Naive B cell (primary cell): ENCODE measurements at regions not wholly inside any gene's neighbourhood (a gene's known extent, or its start where the extent isn't known, plus 50 kb on each side); places are given as distances from the start of the nearest gene placed in this dataset.

ENCODE experiments used
- ATAC-seq, 2 donors: fragments of 150-1000 bp; cut with Tn5 transposase; 2 replicates each; pipeline ENCODE4 v1.10.0; 2021; ENCODE audit warnings: low read depth in 2 of 2, mild to moderate bottlenecking in 2 of 2, moderate library complexity in 2 of 2
- DNase-seq: peaks from one replicate; pipeline ENCODE4 v3.0.0; 2022
- H3K27ac Mint-ChIP-seq, 6 donors: one replicate each; pipeline ENCODE4 v1.8.0; 2020 to 2022; ENCODE audit warnings: mild to moderate bottlenecking in 6 of 6, mixed read lengths in 6 of 6, moderate library complexity in 5 of 6, inconsistent platforms in 2 of 6
- H3K27me3 Mint-ChIP-seq, 3 donors: one replicate each; pipeline ENCODE4 v1.8.0; 2021 to 2022; ENCODE audit warnings: mixed read lengths in 3 of 3, mild to moderate bottlenecking in 1 of 3
- H3K36me3 Mint-ChIP-seq, 2 donors: one replicate each; pipeline ENCODE4 v1.8.0; 2020 to 2022; ENCODE audit warnings: mixed read lengths in 2 of 2, inconsistent platforms in 1 of 2, mild to moderate bottlenecking in 1 of 2
- H3K4me1 Mint-ChIP-seq, 3 donors: one replicate each; pipeline ENCODE4 v1.8.0; 2020 to 2022; ENCODE audit warnings: mixed read lengths in 3 of 3, inconsistent platforms in 1 of 3, mild to moderate bottlenecking in 1 of 3, moderate library complexity in 1 of 3
- H3K4me3 Mint-ChIP-seq, 8 donors: one replicate each; pipeline ENCODE4 v1.8.0; 2020 to 2022; ENCODE audit warnings: mild to moderate bottlenecking in 8 of 8, mixed read lengths in 8 of 8, moderate library complexity in 8 of 8, inconsistent platforms in 2 of 8
- H3K9me3 Mint-ChIP-seq, 7 donors: one replicate each; pipeline ENCODE4 v1.8.0; 2020 to 2022; ENCODE audit warnings: mixed read lengths in 7 of 7, mild to moderate bottlenecking in 5 of 7, inconsistent platforms in 2 of 7, moderate library complexity in 1 of 7

GRCh38 chrX:137425986-137426385 lies 139.9 kb upstream of the ZIC3 start:
- Mint-ChIP-seq H3K4me1 (peaks cover 3 to 10% (median 9%) of the 10 kb centered on the region in 3 donors), H3K36me3 (no peaks in the 10 kb centered on the region), H3K9me3 (peaks cover 0 to 21% (median 9%) of the 10 kb centered on the region in 7 donors), H3K27me3 (peaks cover 28 to 61% (median 29%) of the 10 kb centered on the region in 3 donors), H3K27ac (no peak overlapping the region), H3K4me3 (peak overlapping the region in 1 of 8 donors; percentile 56)
- ATAC-seq (no peak), DNase-seq (no peak)

- peaks cover 28 to 63% (median 30%) of the 10 kb centered on the region in 3 donors for H3K27me3 Mint-ChIP-seq
- H3K27ac Mint-ChIP-seq = no peak overlapping the region
- ATAC-seq = no peak
- H3K4me1 Mint-ChIP-seq = peaks cover 3 to 10% (median 9%) of the 10 kb centered on the region in 3 donors
- DNase-seq = no peak
- H3K9me3 Mint-ChIP-seq = peaks cover 0 to 21% (median 8%) of the 10 kb centered on the region in 7 donors
- H3K36me3 Mint-ChIP-seq = no peaks in the 10 kb centered on the region
- peak overlapping the region in 3 of 8 donors; percentile 15 to 56 (median 44) for H3K4me3 Mint-ChIP-seq
Measured at GRCh38 chrX:137425273-137425902, 140.5 kb upstream of the ZIC3 start.

GRCh38 chrX:137424679-137425078 lies 141.2 kb upstream of the ZIC3 start:
- Mint-ChIP-seq H3K4me1 (peaks cover 3 to 10% (median 9%) of the 10 kb centered on the region in 3 donors), H3K27ac (peak overlapping the region in 1 of 6 donors; percentile 49), H3K9me3 (peaks cover 0 to 21% (median 8%) of the 10 kb centered on the region in 7 donors), H3K27me3 (peaks cover 34 to 70% (median 35%) of the 10 kb centered on the region in 3 donors), H3K4me3 (no peak overlapping the region), H3K36me3 (no peaks in the 10 kb centered on the region)
- ATAC-seq (no peak), DNase-seq (no peak)

- Mint-ChIP-seq H3K27ac (no peak overlapping the region), H3K4me1 (peaks cover 3 to 10% (median 9%) of the 10 kb centered on the region in 3 donors), H3K9me3 (peaks cover 0 to 21% (median 8%) of the 10 kb centered on the region in 7 donors), H3K27me3 (peaks cover 34 to 74% (median 34%) of the 10 kb centered on the region in 3 donors), H3K36me3 (no peaks in the 10 kb centered on the region), H3K4me3 (no peak overlapping the region)
- ATAC-seq = no peak
- DNase-seq = no peak
Measured at GRCh38 chrX:137423241-137423640, 142.7 kb upstream of the ZIC3 start.

GRCh38 chrX:137418086-137418485 lies 147.8 kb upstream of the ZIC3 start:
- ATAC-seq (no peak), DNase-seq (no peak)
- H3K4me3 Mint-ChIP-seq = no peak overlapping the region
- H3K9me3 Mint-ChIP-seq = peaks cover 0 to 4% (median 0%) of the 10 kb centered on the region in 7 donors
- peaks cover 18 to 53% (median 29%) of the 10 kb centered on the region in 3 donors for H3K27me3 Mint-ChIP-seq
- H3K27ac Mint-ChIP-seq = no peak overlapping the region
- H3K4me1 Mint-ChIP-seq = no peaks in the 10 kb centered on the region
- H3K36me3 Mint-ChIP-seq = no peaks in the 10 kb centered on the region

- Mint-ChIP-seq H3K27ac (no peak overlapping the region), H3K27me3 (peaks cover 4 to 17% (median 14%) of the 10 kb centered on the region in 3 donors), H3K36me3 (no peaks in the 10 kb centered on the region), H3K4me3 (no peak overlapping the region), H3K4me1 (no peaks in the 10 kb centered on the region), H3K9me3 (peaks cover 0 to 4% (median 0%) of the 10 kb centered on the region in 7 donors)
- DNase-seq = no peak
- no peak for ATAC-seq
Measured at GRCh38 chrX:137413190-137413589, 152.7 kb upstream of the ZIC3 start.

- no peak for ATAC-seq
- H3K9me3 Mint-ChIP-seq = peaks cover 0 to 6% (median 0%) of the 10 kb centered on the region in 7 donors
- no peak overlapping the region for H3K27ac Mint-ChIP-seq
- no peak overlapping the region for H3K4me3 Mint-ChIP-seq
- H3K36me3 Mint-ChIP-seq = no peaks in the 10 kb centered on the region
- no peaks in the 10 kb centered on the region for H3K4me1 Mint-ChIP-seq
- H3K27me3 Mint-ChIP-seq = peaks cover 0 to 4% (median 0%) of the 10 kb centered on the region in 3 donors
- DNase-seq = no peak
Measured at GRCh38 chrX:137405449-137406140, 160.3 kb upstream of the ZIC3 start.

GRCh38 chrX:137401092-137401491 lies 164.8 kb upstream of the ZIC3 start:
- no peak for DNase-seq
- no peak for ATAC-seq
- peaks cover 0 to 4% (median 0%) of the 10 kb centered on the region in 3 donors for H3K27me3 Mint-ChIP-seq
- no peaks in the 10 kb centered on the region for H3K36me3 Mint-ChIP-seq
- peak overlapping the region in 1 of 6 donors; percentile 27 for H3K27ac Mint-ChIP-seq
- no peaks in the 10 kb centered on the region for H3K4me1 Mint-ChIP-seq
- no peak overlapping the region for H3K4me3 Mint-ChIP-seq
- H3K9me3 Mint-ChIP-seq = peaks cover 0 to 6% (median 0%) of the 10 kb centered on the region in 7 donors

- Mint-ChIP-seq H3K27me3 (no peaks in the 10 kb centered on the region), H3K9me3 (peaks cover 2 to 18% (median 9%) of the 10 kb centered on the region in 7 donors), H3K4me3 (no peak overlapping the region), H3K4me1 (no peaks in the 10 kb centered on the region), H3K27ac (no peak overlapping the region), H3K36me3 (no peaks in the 10 kb centered on the region)
- DNase-seq (no peak), ATAC-seq (no peak)
Measured at GRCh38 chrX:137387646-137388045, 178.3 kb upstream of the ZIC3 start.

GRCh38 chrX:137366018-137366633 lies 199.8 kb upstream of the ZIC3 start:
- H3K4me3 Mint-ChIP-seq = no peak overlapping the region
- DNase-seq (no peak), ATAC-seq (no peak)
- no peak overlapping the region for H3K27ac Mint-ChIP-seq
- H3K27me3 Mint-ChIP-seq = peaks cover 0 to 9% (median 7%) of the 10 kb centered on the region in 3 donors
- no peaks in the 10 kb centered on the region for H3K36me3 Mint-ChIP-seq
- H3K9me3 Mint-ChIP-seq = peaks cover 0 to 3% (median 0%) of the 10 kb centered on the region in 7 donors
- H3K4me1 Mint-ChIP-seq = no peaks in the 10 kb centered on the region

- Mint-ChIP-seq H3K36me3 (no peaks in the 10 kb centered on the region), H3K27me3 (peaks cover 0 to 18% (median 0%) of the 10 kb centered on the region in 3 donors), H3K27ac (no peak overlapping the region), H3K9me3 (peaks cover 0 to 3% (median 0%) of the 10 kb centered on the region in 7 donors), H3K4me1 (no peaks in the 10 kb centered on the region), H3K4me3 (no peak overlapping the region)
- DNase-seq = no peak
- ATAC-seq = no peak
Measured at GRCh38 chrX:137363559-137363958, 202.4 kb upstream of the ZIC3 start.

- peaks cover 0 to 18% (median 0%) of the 10 kb centered on the region in 3 donors for H3K27me3 Mint-ChIP-seq
Measured at GRCh38 chrX:137362583-137362982, 203.3 kb upstream of the ZIC3 start.

GRCh38 chrX:137354851-137355250 lies 211.1 kb upstream of the ZIC3 start:
- H3K27ac Mint-ChIP-seq = no peak overlapping the region
- peaks cover 0 to 9% (median 5%) of the 10 kb centered on the region in 3 donors for H3K27me3 Mint-ChIP-seq
- no peak for DNase-seq
- no peak overlapping the region for H3K4me3 Mint-ChIP-seq
- H3K9me3 Mint-ChIP-seq = peaks cover 0 to 6% (median 0%) of the 10 kb centered on the region in 7 donors
- no peak for ATAC-seq
- no peaks in the 10 kb centered on the region for H3K4me1 Mint-ChIP-seq
- H3K36me3 Mint-ChIP-seq = no peaks in the 10 kb centered on the region

More at GRCh38 chrX:137362583-137362982, 203.3 kb upstream of the ZIC3 start:
- no peak overlapping the region for H3K27ac Mint-ChIP-seq
- no peaks in the 10 kb centered on the region for H3K4me1 Mint-ChIP-seq
- ATAC-seq (no peak), DNase-seq (no peak)
- H3K4me3 Mint-ChIP-seq = no peak overlapping the region
- H3K9me3 Mint-ChIP-seq = peaks cover 0 to 3% (median 0%) of the 10 kb centered on the region in 7 donors
- H3K36me3 Mint-ChIP-seq = no peaks in the 10 kb centered on the region
